Neural cell (in vitro differentiated cells): ENCODE measurements at regions not wholly inside any gene's neighbourhood (a gene's known extent, or its start where the extent isn't known, plus 50 kb on each side); places are given as distances from the start of the nearest gene placed in this dataset.

ENCODE experiments used
- H2AFZ ChIP-seq: fragments of 200-600, 300-800 bp; sonication (generic), shearing (Covaris generic); 2 replicates; pipeline ENCODE4 v1.6.0; 2014; ENCODE audit warnings: low read depth, mild to moderate bottlenecking, antibody characterized with exemption, low read length, moderate library complexity
- H3F3A ChIP-seq: fragments of 200-600 bp; shearing (Covaris generic); 2 replicates; pipeline ENCODE4 v1.6.1; 2016; ENCODE audit warnings: mild to moderate bottlenecking, moderate library complexity, mixed read lengths, antibody characterized with exemption, low read length; ENCODE audit not compliant: insufficient read depth, poor library complexity, severe bottlenecking
- H3K27ac ChIP-seq: fragments of 200-600, 300-800 bp; sonication (generic), shearing (Covaris generic); 2 replicates; pipeline ENCODE4 v1.5.1; 2014; ENCODE audit warnings: mild to moderate bottlenecking, low read length, moderate library complexity
- H3K27me3 ChIP-seq: fragments of 300-800, 200-600 bp; sonication (generic), shearing (Covaris generic); 2 replicates; pipeline ENCODE4 v1.6.0; 2014; ENCODE audit warnings: mild to moderate bottlenecking, low read depth, low read length, moderate library complexity; ENCODE audit not compliant: insufficient read depth
- H3K36me3 ChIP-seq: fragments of 300-800, 200-600 bp; sonication (generic), shearing (Covaris generic); 2 replicates; pipeline ENCODE4 v1.5.1; 2014; ENCODE audit warnings: mild to moderate bottlenecking, antibody characterized with exemption, low read length, moderate library complexity; ENCODE audit not compliant: insufficient read depth
- H3K4me2 ChIP-seq: fragments of 300-800, 200-600 bp; sonication (generic), shearing (Covaris generic); 2 replicates; pipeline ENCODE4 v1.6.0; 2014; ENCODE audit warnings: mild to moderate bottlenecking, low read length
- H3K4me3 ChIP-seq: fragments of 300-800, 200-600 bp; sonication (generic), shearing (Covaris generic); 2 replicates; pipeline ENCODE4 v1.5.1; 2014; ENCODE audit warnings: mild to moderate bottlenecking, low read length, moderate library complexity
- H3K79me2 ChIP-seq: fragments of 200-600 bp; shearing (Covaris generic); replicated peaks from 2 replicates; pipeline ENCODE4 v1.6.0; 2014; ENCODE audit warnings: mild to moderate bottlenecking, low read length, moderate library complexity; ENCODE audit not compliant: insufficient read depth
- H3K9ac ChIP-seq: fragments of 300-800, 200-600 bp; sonication (generic), shearing (Covaris generic); 2 replicates; pipeline ENCODE4 v1.6.1; 2016; ENCODE audit warnings: mild to moderate bottlenecking, low read length, mixed read lengths
- H3K9me2 ChIP-seq: fragments of 200-600 bp; shearing (Covaris generic); 2 replicates; pipeline ENCODE4 v1.6.1; 2016; ENCODE audit warnings: mild to moderate bottlenecking, low read length, mixed read lengths; ENCODE audit not compliant: insufficient read depth
- H3K9me3 ChIP-seq: fragments of 200-600, 300-800 bp; sonication (generic), shearing (Covaris generic); 2 replicates; pipeline ENCODE4 v1.6.1; 2016; ENCODE audit warnings: mild to moderate bottlenecking, mixed run types, low read length, moderate library complexity, mixed read lengths
- H4K20me1 ChIP-seq: fragments of 200-600 bp; shearing (Covaris generic); 2 replicates; pipeline ENCODE4 v1.6.1; 2016; ENCODE audit warnings: mild to moderate bottlenecking, mixed run types; ENCODE audit not compliant: insufficient read depth
- CTCF ChIP-seq: fragments of 450-650 bp; IDR thresholded peaks from 2 replicates; pipeline ENCODE4 v1.5.1; 2014; ENCODE audit warnings: antibody characterized with exemption, mild to moderate bottlenecking, moderate library complexity; ENCODE audit not compliant: poor library complexity, severe bottlenecking
- EP300 ChIP-seq: fragments of 450-650 bp; conservative IDR thresholded peaks from 2 replicates; pipeline ENCODE4 v1.6.1; 2014; ENCODE audit warnings: antibody characterized with exemption, mild to moderate bottlenecking, moderate library complexity; ENCODE audit not compliant: poor library complexity, severe bottlenecking
- EZH2 ChIP-seq: fragments of 200-600, 300-800 bp; shearing (Covaris generic), sonication (generic); IDR thresholded peaks from 2 replicates; pipeline ENCODE4 v1.6.1; 2014; ENCODE audit warnings: antibody characterized with exemption, low read length, borderline replicate concordance, mild to moderate bottlenecking; ENCODE audit not compliant: insufficient read depth, poor library complexity, severe bottlenecking
- MXI1 ChIP-seq: fragments of 450-650 bp; conservative IDR thresholded peaks from 2 replicates; pipeline ENCODE4 v1.6.1; 2014; ENCODE audit warnings: antibody characterized with exemption, mild to moderate bottlenecking; ENCODE audit not compliant: poor library complexity, severe bottlenecking
- POLR2AphosphoS5 ChIP-seq: IDR thresholded peaks from 2 replicates; pipeline ENCODE4 v1.6.1; 2012
- RAD21 ChIP-seq: fragments of 450-650 bp; conservative IDR thresholded peaks from 2 replicates; pipeline ENCODE4 v1.6.1; 2014; ENCODE audit warnings: antibody characterized with exemption, mild to moderate bottlenecking, moderate library complexity
- REST ChIP-seq: IDR thresholded peaks from 2 replicates; pipeline ENCODE4 v1.6.1; 2012; ENCODE audit warnings: borderline replicate concordance
- SMC3 ChIP-seq: fragments of 450-650 bp; conservative IDR thresholded peaks from 2 replicates; pipeline ENCODE4 v1.6.1; 2014; ENCODE audit warnings: antibody characterized with exemption, mild to moderate bottlenecking, moderate library complexity; ENCODE audit not compliant: poor library complexity
- TAF1 ChIP-seq: IDR thresholded peaks from 2 replicates; pipeline ENCODE4 v1.6.1; 2012; ENCODE audit warnings: low read depth

- Histone ChIP-seq H3K9ac (no peak overlapping the region), H2AFZ (no peak overlapping the region), H3K9me2 (no peaks in the 10 kb centered on the region), H3K27me3 (no peaks in the 10 kb centered on the region), H3K79me2 (no peaks in the 10 kb centered on the region), H3K4me2 (no peak overlapping the region), H3K36me3 (no peaks in the 10 kb centered on the region), H4K20me1 (no peaks in the 10 kb centered on the region), H3F3A (no peaks in the 10 kb centered on the region), H3K9me3 (no peaks in the 10 kb centered on the region), H3K27ac (no peak overlapping the region), H3K4me3 (no peak overlapping the region)
- no peak for TF ChIP-seq SMC3
- no peak for TF ChIP-seq REST
- TF ChIP-seq EZH2, result no peak
- no peak for TF ChIP-seq CTCF
- TF ChIP-seq RAD21, result no peak
- no peak for TF ChIP-seq TAF1
- no peak for TF ChIP-seq POLR2AphosphoS5
- TF ChIP-seq MXI1, result no peak
- no peak for TF ChIP-seq EP300
Observed at GRCh38 chr16:86983621-86984020, 333.6 kb downstream of the C16orf95 start.

GRCh38 chr16:86984343-86984742, 332.8 kb downstream of the C16orf95 start:
- no peaks in the 10 kb centered on the region for H4K20me1 ChIP-seq
- no peak overlapping the region for H3K4me2 ChIP-seq
- no peak overlapping the region for H2AFZ ChIP-seq
- no peak overlapping the region for H3K4me3 ChIP-seq
- TF ChIP-seq TAF1, result no peak
- TF ChIP-seq SMC3, result no peak
- no peak for TF ChIP-seq RAD21
- TF ChIP-seq MXI1, result no peak
- no peak for TF ChIP-seq CTCF
- no peak for TF ChIP-seq REST
- no peak for TF ChIP-seq EP300
- no peak for TF ChIP-seq POLR2AphosphoS5
- TF ChIP-seq EZH2, result no peak
- H3K9me3 ChIP-seq, result no peaks in the 10 kb centered on the region
- H3F3A ChIP-seq, result no peaks in the 10 kb centered on the region
- H3K9me2 ChIP-seq, result no peaks in the 10 kb centered on the region
- H3K27me3 ChIP-seq, result no peaks in the 10 kb centered on the region
- H3K9ac ChIP-seq, result no peak overlapping the region
- no peaks in the 10 kb centered on the region for H3K79me2 ChIP-seq
- H3K36me3 ChIP-seq, result no peaks in the 10 kb centered on the region
- no peak overlapping the region for H3K27ac ChIP-seq
